Right hindlimb (tissue), 1 donor: ENCODE measurements at regions not wholly inside any gene's neighbourhood (a gene's known extent, or its start where the extent isn't known, plus 50 kb on each side); places are given as distances from the start of the nearest gene placed in this dataset.

Experiments
- DNase-seq: peaks from one replicate; pipeline ENCODE4 v3.0.0-alpha.2; 2018

GRCh38 chr3:31157047-31157694 is 262.7 kb upstream of the GADL1 start:
- no peak for DNase-seq

DNA sequence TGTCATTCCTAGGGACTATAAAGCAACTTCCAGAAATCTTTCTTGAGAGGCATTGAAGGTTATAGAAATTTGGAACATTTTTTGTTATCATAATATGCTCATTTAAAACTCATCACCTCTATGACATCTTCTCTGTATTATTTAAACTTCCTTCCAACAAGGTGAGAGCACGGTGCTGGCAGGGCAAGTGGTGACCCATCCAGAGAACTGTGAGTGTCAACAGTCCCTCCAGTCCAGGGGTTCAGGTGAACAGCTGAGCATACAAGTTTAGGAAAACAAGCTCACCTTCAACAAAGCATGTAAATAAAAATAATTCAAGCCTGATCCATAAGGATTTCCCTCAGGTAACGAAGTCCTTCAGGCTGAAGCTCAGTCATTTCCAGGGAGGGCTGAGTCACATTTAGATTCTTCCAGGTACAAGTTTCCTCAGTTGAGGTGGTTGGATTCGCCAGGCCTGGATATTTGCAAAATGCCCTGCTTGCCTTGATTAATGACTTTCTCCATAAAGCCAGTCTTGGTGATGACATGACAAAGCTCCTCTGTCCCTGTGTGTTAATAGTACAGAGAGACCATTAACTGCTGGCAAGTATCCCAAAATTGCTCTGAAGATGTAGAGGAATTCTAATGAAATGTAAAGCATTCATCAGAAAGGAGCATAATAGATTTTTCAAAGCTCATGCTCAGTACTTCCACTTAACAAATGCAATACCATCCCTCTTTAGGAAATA is 263.6 kb upstream of the GADL1 start:
- no peak for DNase-seq

GRCh38 chr3:31159331-31160039 is 265.0 kb upstream of the GADL1 start:
- no peak for DNase-seq

DNA sequence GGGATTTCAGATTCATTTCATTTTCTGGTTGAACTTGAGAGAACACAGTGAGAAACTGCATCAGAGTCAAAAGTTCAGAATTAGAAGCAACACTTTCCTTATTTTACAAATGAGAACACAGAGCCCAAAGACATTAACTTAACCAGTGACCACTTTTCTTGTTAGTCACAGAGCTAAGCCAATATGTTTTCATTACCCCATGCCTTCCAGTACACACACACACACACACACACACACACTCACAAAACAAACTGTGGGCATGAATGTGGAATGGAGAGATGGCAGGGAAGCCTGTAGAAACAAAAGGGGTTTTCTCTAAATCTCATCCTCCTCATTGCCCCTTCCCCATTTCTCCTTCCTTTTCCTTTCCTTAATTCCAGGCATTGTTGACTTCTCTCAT is 267.4 kb upstream of the GADL1 start:
- DNase-seq: no peak

- DNase-seq: no peak
These were observed 269.9 kb upstream of the GADL1 start for GRCh38 chr3:31164381-31164780.

GRCh38 chr3:31165399-31165860 is 271.0 kb upstream of the GADL1 start:
- no peak for DNase-seq

GRCh38 chr3:31166249-31166885 is 271.9 kb upstream of the GADL1 start:
- DNase-seq: peak; percentile 45

DNA sequence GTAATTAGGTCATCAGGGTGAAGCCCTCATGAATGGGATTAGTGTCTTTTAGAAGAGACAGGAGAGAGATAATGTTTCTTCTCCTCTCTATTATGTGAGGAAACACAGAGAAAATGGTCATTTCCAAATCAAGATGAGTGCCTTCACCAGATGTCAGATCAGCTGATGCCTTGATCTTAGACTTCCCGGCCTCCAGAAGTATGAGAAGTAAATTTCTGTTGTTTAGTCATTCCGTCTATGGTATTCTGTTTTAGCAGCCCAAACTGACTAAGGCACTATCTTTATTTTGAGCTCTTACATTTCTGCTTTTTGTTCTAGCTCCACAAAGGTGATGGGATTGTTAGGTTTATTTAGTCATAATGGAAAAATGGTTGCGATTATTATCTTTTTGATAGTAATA is 273.2 kb upstream of the GADL1 start:
- DNase-seq: no peak

DNA sequence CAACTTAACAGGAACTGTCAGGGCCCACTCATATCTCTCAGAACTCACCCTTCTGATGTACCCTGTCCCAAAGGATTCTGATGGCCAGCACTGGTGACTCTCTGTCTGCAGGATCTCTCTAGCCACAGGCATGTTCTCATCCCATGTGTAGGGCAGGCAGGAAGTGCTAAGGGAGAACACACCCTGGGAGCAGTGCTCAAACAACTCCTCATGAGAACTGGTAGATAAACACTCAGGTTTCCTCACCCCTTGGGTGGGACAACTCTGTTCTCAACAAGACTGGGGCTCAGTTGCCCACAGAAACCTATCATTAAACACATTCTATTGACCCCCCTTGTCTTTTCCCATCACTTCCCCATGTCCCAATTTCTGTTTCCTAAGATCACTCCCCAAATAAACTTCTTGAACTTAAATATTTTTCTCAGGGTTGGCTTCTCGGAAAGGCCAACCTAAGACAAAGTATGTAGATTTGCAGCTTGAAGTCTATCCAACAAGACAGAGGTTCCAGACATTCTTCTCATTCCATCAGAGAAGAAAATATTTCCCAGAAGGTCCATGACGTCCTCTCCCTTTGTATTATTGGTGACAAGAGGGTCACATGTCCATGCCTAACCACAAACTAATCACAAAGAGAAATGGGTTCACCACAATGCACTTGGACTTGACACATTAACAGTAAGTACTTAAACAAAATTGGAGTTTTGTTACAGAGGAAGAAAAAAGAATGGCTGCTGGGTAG is 276.6 kb upstream of the GADL1 start:
- no peak for DNase-seq

- DNase-seq: no peak
These were observed 277.9 kb upstream of the GADL1 start for GRCh38 chr3:31172336-31172735.

DNA sequence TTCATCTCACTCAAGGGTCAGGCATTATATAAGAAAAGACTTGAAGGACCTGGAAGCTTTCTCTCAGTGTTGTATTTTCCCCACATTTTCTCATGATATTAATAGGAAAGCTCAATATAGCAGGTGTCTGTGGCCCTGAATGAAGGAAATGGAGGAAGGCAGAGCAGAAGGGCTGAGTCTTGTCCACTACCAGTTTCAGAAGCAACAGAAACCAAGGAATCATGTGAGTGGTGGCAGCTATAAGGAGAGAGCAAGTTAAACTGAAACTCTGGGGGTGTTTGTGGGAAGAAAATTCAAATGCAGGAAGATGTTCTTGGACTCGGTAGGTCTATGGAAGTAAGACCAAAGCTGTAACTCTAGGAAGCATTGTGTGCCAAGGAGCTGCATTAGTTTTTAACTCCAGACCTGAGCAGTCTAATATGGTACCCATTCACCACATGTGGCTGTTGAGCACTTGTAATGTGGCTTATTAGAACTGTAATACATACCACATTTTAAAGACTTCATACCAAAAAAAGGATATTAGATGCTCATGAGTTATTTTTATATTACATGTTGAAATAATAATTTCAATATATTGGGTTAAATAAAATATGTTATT is 278.8 kb upstream of the GADL1 start:
- DNase-seq: no peak

DNA sequence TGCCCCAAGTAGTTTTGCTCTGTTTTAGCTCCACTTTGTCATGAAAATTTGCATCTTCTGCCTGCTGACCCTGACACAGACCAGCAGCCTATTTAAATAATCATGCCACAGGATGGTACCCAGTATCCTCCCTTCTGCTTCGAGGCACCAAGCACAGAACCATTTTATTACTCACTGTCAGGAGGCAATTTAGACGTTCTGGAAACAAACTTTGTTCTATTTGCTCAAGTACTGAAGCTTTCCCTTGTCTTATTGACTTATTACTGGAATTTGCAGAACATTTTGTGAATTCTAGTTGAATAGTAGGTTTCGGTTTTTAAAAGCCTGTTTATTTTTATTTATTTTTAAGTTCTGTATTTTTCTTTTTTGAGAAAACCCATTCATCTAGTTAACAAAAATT is 279.6 kb upstream of the GADL1 start:
- no peak for DNase-seq

DNA sequence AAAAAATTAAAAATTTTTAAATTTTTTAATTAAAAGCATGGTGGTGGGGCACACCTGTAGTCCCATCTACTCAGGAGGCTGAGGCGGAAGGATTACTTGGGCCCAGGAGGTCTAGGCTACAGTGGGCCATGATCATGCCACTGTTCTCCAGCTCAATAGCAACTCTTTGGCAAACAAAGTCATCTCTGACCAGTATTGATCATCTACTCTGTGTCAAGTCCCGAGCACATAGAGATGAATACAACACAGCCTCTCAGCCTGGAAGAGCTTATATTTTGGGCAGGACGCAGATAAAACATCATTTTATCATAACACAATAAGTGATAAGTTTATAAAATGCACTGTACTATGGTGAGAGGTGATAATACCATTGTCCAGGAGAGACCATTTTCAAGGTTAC is 281.6 kb upstream of the GADL1 start:
- no peak for DNase-seq

GRCh38 chr3:31178467-31178866 is 284.0 kb upstream of the GADL1 start:
- DNase-seq: no peak

DNA sequence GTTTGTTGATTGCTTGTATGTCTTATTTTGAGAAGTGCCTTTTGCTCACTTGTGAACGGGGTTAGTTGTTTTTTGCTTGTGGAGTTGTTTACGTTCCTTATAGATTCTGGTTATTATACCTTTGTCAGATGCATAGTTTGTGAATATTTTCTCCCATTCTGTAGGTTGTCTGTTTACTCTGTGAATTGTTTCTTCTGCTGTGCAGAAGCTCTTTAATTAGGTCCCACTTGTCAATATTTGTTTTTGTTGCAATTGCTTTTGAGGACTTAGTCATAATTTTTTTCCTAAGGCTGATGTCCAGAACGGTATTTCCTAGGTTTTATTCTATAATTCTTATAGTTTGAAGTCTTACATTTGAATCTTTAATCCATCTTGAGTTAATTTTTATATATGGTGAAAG is 285.3 kb upstream of the GADL1 start:
- no peak for DNase-seq

- DNase-seq: no peak
These were observed 285.8 kb upstream of the GADL1 start for GRCh38 chr3:31180274-31180673.

DNA sequence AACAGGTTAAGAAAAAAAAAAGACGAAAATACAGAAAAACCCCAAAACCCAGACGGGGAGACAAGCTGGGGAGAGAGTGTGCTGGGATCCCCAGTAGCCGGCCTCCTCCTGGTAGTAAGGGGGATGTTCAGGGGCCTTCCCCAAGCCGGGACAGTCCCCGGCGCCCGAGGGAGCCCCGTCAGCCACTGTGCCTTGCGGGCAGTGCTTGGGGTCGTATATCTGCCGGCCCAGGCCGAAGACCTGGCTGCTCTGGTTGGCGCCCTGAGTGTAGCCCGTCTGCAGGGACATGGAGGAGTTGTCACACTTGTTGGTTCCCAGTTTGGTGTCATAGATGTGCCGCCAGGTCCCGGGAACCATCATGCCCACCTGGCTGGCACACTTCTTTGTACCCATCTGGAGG is 287.2 kb upstream of the GADL1 start:
- no peak for DNase-seq

- no peak for DNase-seq
These were observed 288.2 kb upstream of the GADL1 start for GRCh38 chr3:31182661-31183060.

- no peak for DNase-seq
These were observed 290.0 kb upstream of the GADL1 start for GRCh38 chr3:31184261-31185061.

- DNase-seq: peak; percentile 37
These were observed 290.5 kb upstream of the GADL1 start for GRCh38 chr3:31185062-31185357.

DNA sequence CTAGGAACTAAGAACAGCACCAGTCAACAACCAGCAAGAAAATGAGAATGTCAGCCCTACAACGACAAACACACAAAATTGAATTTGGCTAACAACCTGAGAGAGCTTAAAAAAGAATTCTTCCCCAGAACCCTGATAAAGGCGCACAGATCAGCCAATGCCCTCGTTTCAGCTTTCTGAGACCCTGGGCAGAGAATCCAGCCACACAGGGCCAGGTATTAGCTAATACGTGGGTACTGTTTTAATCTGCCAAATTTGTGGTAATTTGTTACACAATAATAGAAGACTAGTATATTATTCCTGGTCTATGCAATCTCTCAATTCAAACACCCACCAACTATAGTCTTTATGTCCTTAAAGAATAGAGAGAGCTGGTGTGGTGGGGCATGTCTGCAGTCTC is 291.6 kb upstream of the GADL1 start:
- DNase-seq: no peak

- no peak for DNase-seq
These were observed 292.9 kb upstream of the GADL1 start for GRCh38 chr3:31187380-31187779.
